Body of pancreas (tissue), 4 donors: ENCODE measurements at regions not wholly inside any gene's neighbourhood (a gene's known extent, or its start where the extent isn't known, plus 50 kb on each side); places are given as distances from the start of the nearest gene placed in this dataset.

Experiments
- ATAC-seq: fragments of 150-250 bp; one replicate; pipeline ENCODE4 v1.9.1; 2016
- DNase-seq, 4 donors: peaks; one replicate each; pipeline ENCODE4 v3.0.0-alpha.2; 2019
- H3K27ac ChIP-seq, 4 donors: fragments of 200-600 bp; sonication (generic); 1 replicate in 3 of 4; 2 replicates in 1 of 4; pipeline versions ENCODE4 v1.5.1 to v1.6.1; 2016 to 2019; ENCODE audit warnings: mild to moderate bottlenecking in 1 of 4, mixed read lengths in 1 of 4, moderate library complexity in 1 of 4
- H3K27me3 ChIP-seq, 2 donors: fragments of 200-600 bp; sonication (generic); one replicate each; pipeline ENCODE4 v1.6.0; 2016; ENCODE audit warnings: mild to moderate bottlenecking in 1 of 2
- H3K36me3 ChIP-seq, 2 donors: fragments of 200-600 bp; sonication (generic); replicated peaks in 1 of 2; 2 replicates each; pipeline ENCODE4 v1.5.1; 2016; ENCODE audit warnings: low read depth in 2 of 2; ENCODE audit not compliant: insufficient read depth in 1 of 2
- H3K4me1 ChIP-seq: fragments of 200-600 bp; sonication (generic); one replicate; pipeline ENCODE4 v1.6.0; 2016
- H3K4me3 ChIP-seq, 2 donors: fragments of 200-600 bp; sonication (generic); 1 replicate in 1 of 2; 2 replicates in 1 of 2; pipeline ENCODE4 v1.5.1; 2016 to 2019
- H3K9me3 ChIP-seq, 3 donors: fragments of 200-600 bp; sonication (generic); 1 replicate in 2 of 3; 2 replicates in 1 of 3; pipeline ENCODE4 v1.5.1; 2016
- POLR2A ChIP-seq, 3 donors: fragments of 450-650 bp; IDR thresholded peaks; one replicate each; pipeline ENCODE4 v1.6.1; 2016; ENCODE audit warnings: antibody characterized with exemption in 3 of 3, mild to moderate bottlenecking in 2 of 3
- WGBS, 2 donors: methylation state at CpG; one replicate each; pipeline ENCODE4 v1.1.5; 2017; 5-methylcytosine and 5-hydroxymethylcytosine counted together
- intact Hi-C: fragments of 100-400 bp; cut with DNase I; formaldehyde crosslinking; loops from one replicate; pipeline ENCODE4 v1.15.1; 2023
- TF ChIP-seq, protein P1 (sequence below), 7 experiments: fragments of 450-650 bp in 4 of 7; fragments of 200-600 bp in 3 of 7; sonication (generic) in 3 of 7; IDR thresholded peaks; one replicate each; pipeline ENCODE4 v1.5.1; 2016 to 2019; ENCODE audit warnings: antibody characterized with exemption in 7 of 7

- no peaks in the 10 kb centered on the region for H3K27me3 ChIP-seq
- TF ChIP-seq POLR2A (IDR thresholded peaks at IDR 0.05), result no peak
- TF ChIP-seq, protein P1, sequence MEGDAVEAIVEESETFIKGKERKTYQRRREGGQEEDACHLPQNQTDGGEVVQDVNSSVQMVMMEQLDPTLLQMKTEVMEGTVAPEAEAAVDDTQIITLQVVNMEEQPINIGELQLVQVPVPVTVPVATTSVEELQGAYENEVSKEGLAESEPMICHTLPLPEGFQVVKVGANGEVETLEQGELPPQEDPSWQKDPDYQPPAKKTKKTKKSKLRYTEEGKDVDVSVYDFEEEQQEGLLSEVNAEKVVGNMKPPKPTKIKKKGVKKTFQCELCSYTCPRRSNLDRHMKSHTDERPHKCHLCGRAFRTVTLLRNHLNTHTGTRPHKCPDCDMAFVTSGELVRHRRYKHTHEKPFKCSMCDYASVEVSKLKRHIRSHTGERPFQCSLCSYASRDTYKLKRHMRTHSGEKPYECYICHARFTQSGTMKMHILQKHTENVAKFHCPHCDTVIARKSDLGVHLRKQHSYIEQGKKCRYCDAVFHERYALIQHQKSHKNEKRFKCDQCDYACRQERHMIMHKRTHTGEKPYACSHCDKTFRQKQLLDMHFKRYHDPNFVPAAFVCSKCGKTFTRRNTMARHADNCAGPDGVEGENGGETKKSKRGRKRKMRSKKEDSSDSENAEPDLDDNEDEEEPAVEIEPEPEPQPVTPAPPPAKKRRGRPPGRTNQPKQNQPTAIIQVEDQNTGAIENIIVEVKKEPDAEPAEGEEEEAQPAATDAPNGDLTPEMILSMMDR (IDR thresholded peaks at IDR 0.05), result no peak
- ATAC-seq (no peak), DNase-seq (no peak)
- WGBS, 2 donors, result 84 to 87% methylated on average over 1 of the region's 1 CpG
- H3K27ac ChIP-seq, result no peak overlapping the region
- intact Hi-C loops, result no loop called here
- no peak overlapping the region for H3K4me3 ChIP-seq
- H3K9me3 ChIP-seq, result no peaks in the 10 kb centered on the region
- H3K4me1 ChIP-seq, result no peaks in the 10 kb centered on the region
- no peaks in the 10 kb centered on the region for H3K36me3 ChIP-seq
These were observed 1148.1 kb upstream of the NCAM2 start for GRCh38 chr21:19850157-19850556.

- no peak overlapping the region for H3K27ac ChIP-seq
- H3K27me3 ChIP-seq, result no peaks in the 10 kb centered on the region
- intact Hi-C loops, result no loop called here
- DNase-seq (peak in 2 of 4 donors; percentile 4 to 8), ATAC-seq (no peak)
- TF ChIP-seq, protein P1 (IDR thresholded peaks at IDR 0.05), result no peak
- no peak for TF ChIP-seq POLR2A (IDR thresholded peaks at IDR 0.05)
- H3K9me3 ChIP-seq, result no peaks in the 10 kb centered on the region
- H3K4me1 ChIP-seq, result no peaks in the 10 kb centered on the region
- WGBS, 2 donors, result 89 to 95% methylated on average over 10 of the region's 10 CpGs
- H3K36me3 ChIP-seq, result no peaks in the 10 kb centered on the region
- no peak overlapping the region for H3K4me3 ChIP-seq
These were observed 1145.1 kb upstream of the NCAM2 start for GRCh38 chr21:19853061-19853460.

GRCh38 chr21:19853709-19854575, 1144.3 kb upstream of the NCAM2 start:
- H3K4me1 ChIP-seq, result no peaks in the 10 kb centered on the region
- H3K36me3 ChIP-seq, result no peaks in the 10 kb centered on the region
- H3K4me3 ChIP-seq, result no peak overlapping the region
- H3K27me3 ChIP-seq, result no peaks in the 10 kb centered on the region
- no peak for ATAC-seq
- DNase-seq, result no peak
- intact Hi-C loops, result no loop called here
- no peak overlapping the region for H3K27ac ChIP-seq
- TF ChIP-seq, protein P1 (IDR thresholded peaks at IDR 0.05), result no peak
- 81 to 87% methylated on average over 14 to 21 of the region's 22 CpGs for WGBS, 2 donors
- no peaks in the 10 kb centered on the region for H3K9me3 ChIP-seq

DNA sequence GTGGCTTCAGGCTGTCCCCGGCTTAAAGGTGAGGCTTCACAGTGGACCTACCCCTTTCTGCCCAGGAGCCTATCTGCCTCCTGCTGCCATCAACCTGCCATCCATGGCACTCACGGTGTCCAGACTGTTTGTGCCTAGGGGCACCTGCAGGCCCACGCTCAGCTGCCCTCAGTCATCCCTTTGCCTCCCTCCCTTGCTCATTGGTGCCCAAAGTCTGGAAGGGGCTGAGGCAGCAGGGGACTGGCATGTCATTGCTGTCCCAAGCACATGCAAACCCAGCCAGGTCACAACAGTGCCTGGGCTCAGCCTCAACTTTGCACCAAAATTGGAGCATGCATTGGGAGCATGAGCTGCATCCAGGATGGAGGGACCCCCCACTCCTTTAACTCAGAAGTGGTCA, 1142.7 kb upstream of the NCAM2 start:
- intact Hi-C loops, result no loop called here
- DNase-seq, result no peak

More for the DNA sequence above, 1142.7 kb upstream of the NCAM2 start:
- H3K27ac ChIP-seq, result no peak overlapping the region
- no peak overlapping the region for H3K4me3 ChIP-seq
- ATAC-seq, result no peak
- H3K27me3 ChIP-seq, result no peaks in the 10 kb centered on the region
- TF ChIP-seq, protein P1 (IDR thresholded peaks at IDR 0.05), result no peak
- no peak for TF ChIP-seq POLR2A (IDR thresholded peaks at IDR 0.05)
- no peaks in the 10 kb centered on the region for H3K36me3 ChIP-seq
- no peaks in the 10 kb centered on the region for H3K4me1 ChIP-seq
- no peaks in the 10 kb centered on the region for H3K9me3 ChIP-seq
- WGBS, 2 donors, result 74 to 91% methylated on average over 3 of the region's 3 CpGs
